IPS-11a (cell line): ENCODE measurements at regions not wholly inside any gene's neighbourhood (a gene's known extent, or its start where the extent isn't known, plus 50 kb on each side); places are given as distances from the start of the nearest gene placed in this dataset.

Experiments used
- H3K4me3 ChIP-seq: one replicate; pipeline ENCODE4 v1.5.1; 2013; ENCODE audit warnings: low read depth, low read length, control low read depth

DNA sequence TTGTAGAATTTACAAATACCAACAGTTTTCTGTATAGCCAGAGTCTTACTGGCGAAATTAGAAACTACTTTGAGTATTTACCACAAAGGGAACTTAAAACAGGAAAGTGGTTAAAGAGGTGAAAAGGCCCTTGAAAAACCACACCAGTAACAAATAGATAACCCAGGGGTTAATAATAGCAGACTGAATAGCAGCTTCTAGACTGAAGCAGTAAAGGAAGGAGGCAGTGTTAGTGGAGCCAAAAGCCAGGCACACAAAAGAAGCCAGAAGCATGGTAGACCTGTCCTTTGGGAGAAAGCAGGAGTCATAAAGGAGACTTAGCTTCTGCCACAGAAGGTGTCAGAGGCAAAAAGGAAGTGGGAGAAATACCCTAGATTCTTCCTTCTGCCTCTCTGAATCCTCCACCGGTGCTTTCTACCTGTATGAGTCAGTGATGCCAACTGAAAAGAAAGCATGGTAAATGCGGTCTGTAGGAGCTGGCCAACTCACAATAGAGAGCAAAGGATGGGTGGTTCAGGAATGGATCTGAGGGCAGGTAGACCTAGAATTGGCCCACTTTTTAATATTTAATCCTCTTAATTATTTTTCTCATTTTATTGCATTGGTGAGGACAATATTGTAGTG, 97.3 kb downstream of the ARL6IP6 start:
- H3K4me3 ChIP-seq = no peak overlapping the region

DNA sequence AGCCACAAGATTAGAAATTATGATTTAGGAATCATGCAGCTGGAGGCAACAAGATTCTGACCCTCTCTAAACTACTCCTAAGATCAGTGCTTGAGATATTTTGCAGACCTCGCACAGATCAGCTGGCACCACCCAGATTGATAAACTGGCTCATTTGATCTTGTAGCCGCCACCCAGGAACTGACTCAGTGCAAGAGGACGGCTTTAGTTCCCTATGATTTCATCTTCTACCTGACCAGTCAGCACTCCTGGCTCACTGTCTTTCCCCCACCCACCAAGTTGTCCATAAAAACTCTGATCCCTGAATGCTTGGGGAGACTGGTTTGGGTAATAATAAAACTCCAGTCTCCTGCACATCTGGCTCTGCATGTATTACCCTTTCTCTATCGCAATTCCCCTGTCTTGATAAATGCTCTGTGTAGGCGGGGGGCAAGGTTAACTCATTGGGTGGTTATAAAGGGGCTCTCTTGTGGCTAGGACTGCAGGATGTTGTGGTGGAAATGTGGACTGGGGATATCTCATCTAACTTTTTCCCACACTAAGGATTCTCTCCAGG, 96.1 kb downstream of the ARL6IP6 start:
- H3K4me3 ChIP-seq = no peak overlapping the region

DNA sequence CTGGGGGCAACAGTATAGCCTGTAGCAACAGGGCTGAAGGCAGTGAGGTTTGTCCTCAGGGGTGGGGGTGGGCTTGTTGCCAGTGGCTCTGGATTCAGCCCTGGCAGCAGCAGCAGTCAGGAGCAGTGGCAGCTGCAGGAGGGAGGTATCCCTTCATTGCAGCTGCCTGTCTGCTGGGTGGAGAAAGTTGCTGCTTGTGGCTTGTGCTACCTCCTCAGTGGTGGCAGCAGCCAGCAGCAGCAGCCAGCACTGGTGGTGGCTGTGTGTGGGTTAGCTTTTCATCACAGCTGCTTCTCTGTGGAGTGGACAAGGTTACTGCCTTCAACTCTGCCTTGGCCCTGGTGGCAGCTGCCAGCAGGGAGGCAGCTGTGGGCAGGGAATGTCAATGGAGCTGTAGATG, 94.9 kb downstream of the ARL6IP6 start:
- no peak overlapping the region for H3K4me3 ChIP-seq
